ENCODE measurements at regions not wholly inside any gene's neighbourhood (a gene's known extent, or its start where the extent isn't known, plus 50 kb on each side); places are given as distances from the start of the nearest gene placed in this dataset.

DNA sequence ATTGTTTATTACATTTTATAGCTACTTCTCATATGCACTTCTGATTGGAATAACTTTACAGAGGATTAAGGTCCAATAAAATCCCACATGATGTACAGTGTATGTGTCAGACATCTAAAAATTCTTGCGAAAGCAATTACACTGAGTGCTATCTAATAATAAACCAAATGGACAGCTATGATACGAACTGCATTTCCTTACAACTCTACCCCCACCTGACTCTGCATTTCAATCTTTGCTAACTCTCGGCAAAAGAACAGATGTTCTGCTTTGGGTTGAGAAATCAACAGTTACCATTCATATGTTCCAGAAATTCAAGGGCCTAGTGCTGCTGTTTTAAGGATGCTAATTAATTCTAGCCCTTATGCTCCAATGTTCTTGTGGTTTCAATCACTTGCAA, 287.9 kb upstream of the NOCT start:
- Histone ChIP-seq H4K20me1 (ENCODE audit: insufficient read depth, low read length, poor library complexity, severe bottlenecking) (no peaks in the 10 kb centered on the region), H3K4me1 (ENCODE audit: insufficient read depth, low read length, poor library complexity, severe bottlenecking) (no peaks in the 10 kb centered on the region), H3F3A (ENCODE audit: low read depth) (no peaks in the 10 kb centered on the region), H3K9ac (ENCODE audit: low read depth, low read length, poor library complexity, severe bottlenecking) (no peak overlapping the region), H2AFZ (ENCODE audit: low read length) (no peak overlapping the region), H3K4me2 (ENCODE audit: low read depth, low read length, poor library complexity, severe bottlenecking) (no peak overlapping the region), H3K4me3 (ENCODE audit: low read length, poor library complexity, severe bottlenecking) (no peak overlapping the region), H3K36me3 (ENCODE audit: insufficient read depth, low read length) (no peaks in the 10 kb centered on the region), H3K9me2 (replicated peaks; ENCODE audit: low read depth, low read length) (no peaks in the 10 kb centered on the region), H3K79me2 (ENCODE audit: insufficient read depth, low read length) (no peaks in the 10 kb centered on the region), H3K9me3 (ENCODE audit: insufficient read depth, low read depth, low read length) (no peaks in the 10 kb centered on the region), H3K27me3 (ENCODE audit: insufficient read depth, low read length, poor library complexity, severe bottlenecking) (no peaks in the 10 kb centered on the region)
- TF ChIP-seq, protein P1, sequence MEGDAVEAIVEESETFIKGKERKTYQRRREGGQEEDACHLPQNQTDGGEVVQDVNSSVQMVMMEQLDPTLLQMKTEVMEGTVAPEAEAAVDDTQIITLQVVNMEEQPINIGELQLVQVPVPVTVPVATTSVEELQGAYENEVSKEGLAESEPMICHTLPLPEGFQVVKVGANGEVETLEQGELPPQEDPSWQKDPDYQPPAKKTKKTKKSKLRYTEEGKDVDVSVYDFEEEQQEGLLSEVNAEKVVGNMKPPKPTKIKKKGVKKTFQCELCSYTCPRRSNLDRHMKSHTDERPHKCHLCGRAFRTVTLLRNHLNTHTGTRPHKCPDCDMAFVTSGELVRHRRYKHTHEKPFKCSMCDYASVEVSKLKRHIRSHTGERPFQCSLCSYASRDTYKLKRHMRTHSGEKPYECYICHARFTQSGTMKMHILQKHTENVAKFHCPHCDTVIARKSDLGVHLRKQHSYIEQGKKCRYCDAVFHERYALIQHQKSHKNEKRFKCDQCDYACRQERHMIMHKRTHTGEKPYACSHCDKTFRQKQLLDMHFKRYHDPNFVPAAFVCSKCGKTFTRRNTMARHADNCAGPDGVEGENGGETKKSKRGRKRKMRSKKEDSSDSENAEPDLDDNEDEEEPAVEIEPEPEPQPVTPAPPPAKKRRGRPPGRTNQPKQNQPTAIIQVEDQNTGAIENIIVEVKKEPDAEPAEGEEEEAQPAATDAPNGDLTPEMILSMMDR (conservative IDR thresholded peaks at IDR 0.05; ENCODE audit: low read length): no peak
- TF ChIP-seq EZH2phosphoT487 (IDR thresholded peaks at IDR 0.05; ENCODE audit: borderline replicate concordance): no peak

DNA sequence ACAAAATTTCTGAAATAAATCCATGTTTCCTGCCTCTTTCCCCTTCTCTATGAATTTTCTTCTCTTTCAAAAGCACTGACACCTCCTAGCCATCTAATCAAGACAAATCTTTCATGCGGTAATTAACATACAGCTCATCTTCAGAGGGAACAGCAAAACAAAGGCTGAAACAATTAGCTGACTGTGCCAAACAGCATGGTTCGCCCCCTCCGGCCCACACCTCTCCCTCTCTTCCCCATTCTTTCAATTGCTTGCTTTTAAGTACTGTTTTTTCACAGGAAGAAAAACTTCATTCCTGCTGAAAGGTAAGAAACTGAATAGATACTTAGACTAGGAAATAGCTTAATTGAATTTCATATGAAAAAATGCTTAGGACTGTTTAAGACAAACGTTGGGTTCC, 291.1 kb upstream of the NOCT start:
- H3K4me1 ChIP-seq (ENCODE audit: insufficient read depth, low read length, poor library complexity, severe bottlenecking): no peaks in the 10 kb centered on the region
- H3K4me2 ChIP-seq (ENCODE audit: low read depth, low read length, poor library complexity, severe bottlenecking): no peak overlapping the region

DNA sequence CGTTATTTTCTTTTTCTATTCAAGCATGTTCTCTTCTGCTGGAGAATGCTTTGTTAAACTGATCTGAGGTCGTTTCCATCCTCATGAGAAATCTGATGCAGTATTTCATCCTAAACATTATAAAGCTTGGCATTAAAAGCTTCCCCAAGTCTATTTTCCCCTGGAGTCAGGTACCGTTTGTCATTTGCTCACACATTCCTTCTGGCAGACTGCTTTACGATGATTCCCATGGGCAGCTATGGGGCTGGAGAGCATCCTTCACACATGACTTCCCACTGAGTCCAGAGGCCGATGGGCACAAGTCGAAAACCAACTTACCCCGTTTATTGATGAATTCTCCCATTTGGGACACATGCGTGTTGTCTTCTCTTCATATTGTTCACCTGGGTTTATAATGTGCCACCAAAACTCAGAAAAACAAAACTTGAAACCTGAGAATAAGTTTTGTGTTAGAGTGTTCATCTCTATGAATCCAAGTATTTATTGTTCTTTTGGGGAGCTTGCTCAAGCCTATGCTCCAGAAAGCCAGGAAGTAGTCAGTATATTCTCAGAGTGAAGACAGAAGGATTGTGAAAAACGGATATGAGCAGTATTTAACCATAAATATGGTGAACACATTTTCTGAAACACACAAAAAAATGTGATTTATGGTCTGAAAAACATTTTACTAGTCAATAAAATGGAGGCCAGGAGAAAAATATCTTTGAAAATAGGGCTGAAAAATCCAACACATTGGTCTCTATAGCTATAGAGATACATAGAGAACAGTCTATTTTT, 298.8 kb upstream of the NOCT start:
- H3K9me2 ChIP-seq (replicated peaks; ENCODE audit: low read depth, low read length): no peaks in the 10 kb centered on the region
- no peak overlapping the region for H2AFZ ChIP-seq (ENCODE audit: low read length)
- no peak overlapping the region for H3K4me3 ChIP-seq (ENCODE audit: low read length, poor library complexity, severe bottlenecking)

More for the DNA sequence above, 291.1 kb upstream of the NOCT start:
- no peaks in the 10 kb centered on the region for H4K20me1 ChIP-seq (ENCODE audit: insufficient read depth, low read length, poor library complexity, severe bottlenecking)
- no peaks in the 10 kb centered on the region for H3K9me3 ChIP-seq (ENCODE audit: insufficient read depth, low read depth, low read length)
- no peak for TF ChIP-seq EZH2phosphoT487 (IDR thresholded peaks at IDR 0.05; ENCODE audit: borderline replicate concordance)
- TF ChIP-seq, protein P1 (conservative IDR thresholded peaks at IDR 0.05; ENCODE audit: low read length): no peak
- H3K27me3 ChIP-seq (ENCODE audit: insufficient read depth, low read length, poor library complexity, severe bottlenecking): no peaks in the 10 kb centered on the region
- no peaks in the 10 kb centered on the region for H3K9me2 ChIP-seq (replicated peaks; ENCODE audit: low read depth, low read length)
- no peak overlapping the region for H2AFZ ChIP-seq (ENCODE audit: low read length)
- H3K4me3 ChIP-seq (ENCODE audit: low read length, poor library complexity, severe bottlenecking): no peak overlapping the region
- no peaks in the 10 kb centered on the region for H3K79me2 ChIP-seq (ENCODE audit: insufficient read depth, low read length)
- H3K9ac ChIP-seq (ENCODE audit: low read depth, low read length, poor library complexity, severe bottlenecking): no peak overlapping the region
- no peaks in the 10 kb centered on the region for H3K36me3 ChIP-seq (ENCODE audit: insufficient read depth, low read length)
- no peaks in the 10 kb centered on the region for H3F3A ChIP-seq (ENCODE audit: low read depth)

More for the DNA sequence above, 298.8 kb upstream of the NOCT start:
- no peaks in the 10 kb centered on the region for H3F3A ChIP-seq (ENCODE audit: low read depth)
- no peaks in the 10 kb centered on the region for H3K27me3 ChIP-seq (ENCODE audit: insufficient read depth, low read length, poor library complexity, severe bottlenecking)
- no peak overlapping the region for H3K4me2 ChIP-seq (ENCODE audit: low read depth, low read length, poor library complexity, severe bottlenecking)
- no peaks in the 10 kb centered on the region for H3K79me2 ChIP-seq (ENCODE audit: insufficient read depth, low read length)
- H3K9ac ChIP-seq (ENCODE audit: low read depth, low read length, poor library complexity, severe bottlenecking): no peak overlapping the region
- no peaks in the 10 kb centered on the region for H3K4me1 ChIP-seq (ENCODE audit: insufficient read depth, low read length, poor library complexity, severe bottlenecking)
- no peak for TF ChIP-seq EZH2phosphoT487 (IDR thresholded peaks at IDR 0.05; ENCODE audit: borderline replicate concordance)
- TF ChIP-seq, protein P1 (conservative IDR thresholded peaks at IDR 0.05; ENCODE audit: low read length): no peak
- no peaks in the 10 kb centered on the region for H4K20me1 ChIP-seq (ENCODE audit: insufficient read depth, low read length, poor library complexity, severe bottlenecking)
- no peaks in the 10 kb centered on the region for H3K9me3 ChIP-seq (ENCODE audit: insufficient read depth, low read depth, low read length)
- no peaks in the 10 kb centered on the region for H3K36me3 ChIP-seq (ENCODE audit: insufficient read depth, low read length)
